H1 (cell line): ENCODE measurements at regions not wholly inside any gene's neighbourhood (a gene's known extent, or its start where the extent isn't known, plus 50 kb on each side); places are given as distances from the start of the nearest gene placed in this dataset.

ENCODE experiments used
- CTCF ChIA-PET: fragments of 300-600 bp; sonication (Branson Sonifier 250); formaldehyde crosslinking; loops from one replicate; lab custom pipeline; 2021; ENCODE audit not compliant: partially characterized antibody; lab: Charles Lee
- POLR2A ChIA-PET: fragments of 300-600 bp; sonication (Branson Sonifier 250); formaldehyde crosslinking; loops from one replicate; lab custom pipeline; 2021; ENCODE audit warnings: inconsistent platforms; ENCODE audit not compliant: partially characterized antibody; lab: Charles Lee
- DNase-seq, 2 experiments: peaks; one replicate each; pipeline versions ENCODE4 v3.0.0 to v3.0.0-alpha.2; 2010 to 2022; ENCODE audit warnings: low spot score in 2 of 2, low read depth in 1 of 2, mixed read lengths in 1 of 2
- FAIRE-seq: peaks from 2 replicates; lab custom pipeline; 2011; peaks lifted over from hg19 to GRCh38; lab: Jason Lieb, UNC
- H2AFZ ChIP-seq: 2 replicates; pipeline ENCODE4 v1.8.1; 2012; ENCODE audit warnings: low read length, inconsistent platforms
- H2AK5ac ChIP-seq: 2 replicates; pipeline ENCODE4 v1.6.1; 2013; ENCODE audit warnings: low read depth, low read length
- H2BK120ac ChIP-seq: replicated peaks from 2 replicates; pipeline ENCODE3; 2013; ENCODE audit warnings: low read depth, low read length, inconsistent platforms
- H2BK12ac ChIP-seq: 2 replicates; pipeline ENCODE4 v1.6.1; 2013; ENCODE audit warnings: low read depth, low read length
- H2BK15ac ChIP-seq: 2 replicates; pipeline ENCODE4 v1.6.1; 2013; ENCODE audit warnings: low read length
- H2BK20ac ChIP-seq: 2 replicates; pipeline ENCODE4 v1.6.1; 2013; ENCODE audit warnings: low read length
- H2BK5ac ChIP-seq: 2 replicates; pipeline ENCODE4 v1.6.1; 2013; ENCODE audit warnings: low read depth, low read length
- H3K14ac ChIP-seq: 2 replicates; pipeline ENCODE4 v1.6.1; 2013; ENCODE audit warnings: inconsistent platforms; ENCODE audit not compliant: insufficient read length
- H3K18ac ChIP-seq: 2 replicates; pipeline ENCODE4 v1.6.1; 2013; ENCODE audit warnings: low read length; ENCODE audit errors: extremely low read depth
- H3K23ac ChIP-seq: 2 replicates; pipeline ENCODE4 v1.6.1; 2013; ENCODE audit warnings: inconsistent platforms; ENCODE audit not compliant: insufficient read length
- H3K23me2 ChIP-seq: 2 replicates; pipeline ENCODE4 v1.6.1; 2013; ENCODE audit warnings: low read depth, low read length
- H3K27ac ChIP-seq: 2 replicates; pipeline ENCODE4 v1.6.1; 2011; ENCODE audit warnings: low read depth, low read length, inconsistent platforms
- H3K27me3 ChIP-seq, 4 experiments: replicated peaks in 1 of 4; 1 replicate in 1 of 4; 2 replicates in 3 of 4; pipeline versions ENCODE4 v1.6.1 to v1.8.1; 2011 to 2013; ENCODE audit warnings: low read length in 3 of 4, mild to moderate bottlenecking in 3 of 4, inconsistent platforms in 2 of 4, mixed read lengths in 2 of 4, moderate library complexity in 1 of 4; ENCODE audit not compliant: control insufficient read depth in 3 of 4, insufficient read depth in 3 of 4; ENCODE audit errors: extremely low read depth in 1 of 4
- H3K36me3 ChIP-seq, 4 experiments: 2 replicates each; pipeline versions ENCODE4 v1.6.1 to v1.8.1; 2011 to 2013; ENCODE audit warnings: mild to moderate bottlenecking in 4 of 4, low read length in 3 of 4, moderate library complexity in 2 of 4, control low read depth in 1 of 4, inconsistent platforms in 1 of 4; ENCODE audit not compliant: insufficient read depth in 4 of 4, control insufficient read depth in 2 of 4
- H3K4ac ChIP-seq: replicated peaks from 2 replicates; pipeline ENCODE3; 2013; ENCODE audit warnings: low read length, low read depth, mixed read lengths, inconsistent platforms; ENCODE audit not compliant: insufficient read length
- H3K4me1 ChIP-seq, 4 experiments: replicated peaks in 1 of 4; 1 replicate in 1 of 4; 2 replicates in 3 of 4; pipeline versions ENCODE4 v1.6.1 to v1.8.1; 2011 to 2013; ENCODE audit warnings: low read length in 3 of 4, inconsistent platforms in 2 of 4, mixed read lengths in 1 of 4; ENCODE audit not compliant: insufficient read depth in 4 of 4, control insufficient read depth in 3 of 4
- H3K4me2 ChIP-seq, 2 experiments: 2 replicates each; pipeline versions ENCODE4 v1.6.1 to v1.8.1; 2011 to 2013; ENCODE audit warnings: low read depth in 2 of 2, low read length in 2 of 2, control low read depth in 1 of 2, inconsistent platforms in 1 of 2, mild to moderate bottlenecking in 1 of 2; ENCODE audit not compliant: insufficient read depth in 1 of 2
- H3K4me3 ChIP-seq, 4 experiments: fragments of 200-600, 300-600 bp in 1 of 4; sonication (generic), shearing (Covaris generic), sonication (Bioruptor Twin) in 1 of 4; 2 replicates each; pipeline versions ENCODE4 v1.5.1 to v1.8.1; 2011 to 2016; ENCODE audit warnings: low read length in 4 of 4, low read depth in 3 of 4, control low read depth in 2 of 4, inconsistent platforms in 2 of 4, mild to moderate bottlenecking in 2 of 4, mixed read lengths in 1 of 4, moderate library complexity in 1 of 4; ENCODE audit not compliant: insufficient read depth in 2 of 4; ENCODE audit errors: extremely low read depth in 1 of 4
- H3K56ac ChIP-seq: replicated peaks from 2 replicates; pipeline ENCODE3; 2013; ENCODE audit warnings: low read depth, mild to moderate bottlenecking, mixed read lengths, low read length, inconsistent platforms; ENCODE audit not compliant: insufficient read length
- H3K79me1 ChIP-seq: 2 replicates; pipeline ENCODE4 v1.6.1; 2013; ENCODE audit warnings: low read depth, low read length, control low read depth
- H3K79me2 ChIP-seq, 2 experiments: 2 replicates each; pipeline versions ENCODE4 v1.6.1 to v1.8.1; 2012 to 2013; ENCODE audit warnings: low read length in 2 of 2, mild to moderate bottlenecking in 2 of 2, inconsistent platforms in 1 of 2; ENCODE audit not compliant: insufficient read depth in 2 of 2, control insufficient read depth in 1 of 2
- H3K9ac ChIP-seq, 4 experiments: replicated peaks in 1 of 4; 1 replicate in 1 of 4; 2 replicates in 3 of 4; pipeline versions ENCODE4 v1.6.1 to v1.8.1; 2011 to 2013; ENCODE audit warnings: low read depth in 3 of 4, low read length in 3 of 4, control low read depth in 2 of 4, mild to moderate bottlenecking in 2 of 4, moderate library complexity in 2 of 4, inconsistent platforms in 1 of 4; ENCODE audit errors: extremely low read depth in 1 of 4
- H3K9me3 ChIP-seq, 2 experiments: 2 replicates each; pipeline versions ENCODE4 v1.6.1 to v1.8.1; 2012 to 2013; ENCODE audit warnings: mild to moderate bottlenecking in 2 of 2, moderate library complexity in 2 of 2, control low read depth in 1 of 2, inconsistent platforms in 1 of 2, low read depth in 1 of 2, low read length in 1 of 2, mixed read lengths in 1 of 2; ENCODE audit not compliant: insufficient read depth in 2 of 2
- H4K20me1 ChIP-seq, 2 experiments: replicated peaks in 1 of 2; 2 replicates each; pipeline versions ENCODE3 to v1.8.1; 2011 to 2013; ENCODE audit warnings: inconsistent platforms in 2 of 2, low read length in 2 of 2, mild to moderate bottlenecking in 1 of 2; ENCODE audit not compliant: insufficient read depth in 2 of 2, control insufficient read depth in 1 of 2
- H4K5ac ChIP-seq: 2 replicates; pipeline ENCODE4 v1.6.1; 2013; ENCODE audit warnings: low read length, low read depth, mixed read lengths, inconsistent platforms; ENCODE audit not compliant: insufficient read length
- H4K8ac ChIP-seq: 2 replicates; pipeline ENCODE4 v1.8.0; 2013; ENCODE audit warnings: mild to moderate bottlenecking, moderate library complexity, low read length, inconsistent platforms; ENCODE audit not compliant: insufficient read depth; ENCODE audit errors: extremely low read depth
- H4K91ac ChIP-seq: replicated peaks from 2 replicates; pipeline ENCODE3; 2013; ENCODE audit warnings: low read length, mixed read lengths, inconsistent platforms; ENCODE audit not compliant: insufficient read length
- ASH2L ChIP-seq: fragments of 200-600, 300-600 bp; sonication (generic); IDR thresholded peaks from one replicate; pipeline ENCODE4 v1.7.1; 2017; ENCODE audit warnings: low read length
- ATF3 ChIP-seq: IDR thresholded peaks from 2 replicates; pipeline ENCODE4 v1.6.1; 2011; ENCODE audit warnings: low read depth, mild to moderate bottlenecking, low read length; ENCODE audit not compliant: insufficient read depth
- BACH1 ChIP-seq: IDR thresholded peaks from 2 replicates; pipeline ENCODE4 v1.6.1; 2012; ENCODE audit warnings: low read length, improper control_type of control experiment
- BCL11A ChIP-seq, 2 experiments: IDR thresholded peaks; one replicate each; pipeline ENCODE4 v1.6.1; 2011; ENCODE audit warnings: low read depth in 2 of 2, low read length in 2 of 2, mild to moderate bottlenecking in 2 of 2
- CBX5 ChIP-seq: fragments of 300-800, 300-1000 bp; sonication (generic); IDR thresholded peaks from 2 replicates; pipeline ENCODE4 v1.7.1; 2016; ENCODE audit warnings: antibody characterized with exemption, low read length, low read depth
- CREB1 ChIP-seq: IDR thresholded peaks from 2 replicates; pipeline ENCODE4 v1.6.1; 2012; ENCODE audit warnings: inconsistent platforms
- CTBP2 ChIP-seq: IDR thresholded peaks from 2 replicates; pipeline ENCODE4 v1.7.0; 2011; ENCODE audit warnings: borderline replicate concordance, mild to moderate bottlenecking, moderate library complexity, mixed read lengths, low read length; ENCODE audit not compliant: insufficient read depth, insufficient read length
- GTF2F1 ChIP-seq: IDR thresholded peaks from 2 replicates; pipeline ENCODE4 v1.6.1; 2012; ENCODE audit warnings: low read depth, low read length, improper control_type of control experiment, borderline replicate concordance
- MAFK ChIP-seq: IDR thresholded peaks from 2 replicates; pipeline ENCODE4 v1.6.1; 2012; ENCODE audit warnings: low read depth, mild to moderate bottlenecking, improper control_type of control experiment, low read length
- PHF8 ChIP-seq: fragments of 200-600 bp; sonication (generic); conservative IDR thresholded peaks from 2 replicates; pipeline ENCODE4 v1.7.1; 2012; ENCODE audit warnings: low read depth, mild to moderate bottlenecking, inconsistent platforms, low read length, moderate library complexity
- POLR2A ChIP-seq, 2 experiments: IDR thresholded peaks; 1 replicate in 1 of 2; 2 replicates in 1 of 2; pipeline ENCODE4 v1.6.1; 2011; ENCODE audit warnings: low read depth in 2 of 2, low read length in 2 of 2, mild to moderate bottlenecking in 2 of 2; ENCODE audit errors: control extremely low read depth in 1 of 2
- RAD21 ChIP-seq, 2 experiments: IDR thresholded peaks in 1 of 2; conservative IDR thresholded peaks in 1 of 2; 2 replicates each; pipeline ENCODE4 v1.6.1; 2011; ENCODE audit warnings: low read depth in 2 of 2, low read length in 2 of 2, improper control_type of control experiment in 1 of 2, inconsistent platforms in 1 of 2, mild to moderate bottlenecking in 1 of 2, moderate library complexity in 1 of 2
- RBBP5 ChIP-seq: IDR thresholded peaks from 2 replicates; pipeline ENCODE4 v1.7.1; 2012; ENCODE audit warnings: low read depth, mild to moderate bottlenecking, inconsistent platforms, low read length, moderate library complexity, borderline replicate concordance
- RXRA ChIP-seq: IDR thresholded peaks from 2 replicates; pipeline ENCODE4 v1.6.1; 2011; ENCODE audit warnings: low read depth, mild to moderate bottlenecking, low read length, moderate library complexity; ENCODE audit not compliant: insufficient read depth
- SIRT6 ChIP-seq: IDR thresholded peaks from one replicate; pipeline ENCODE4 v1.7.1; 2012; ENCODE audit warnings: low read length, inconsistent platforms
- SIX5 ChIP-seq: IDR thresholded peaks from 2 replicates; pipeline ENCODE4 v1.6.1; 2011; ENCODE audit warnings: mild to moderate bottlenecking, low read depth, low read length
- WGBS, 2 experiments: shearing (Covaris generic) in 1 of 2; methylation state at CpG; one replicate each; pipeline versions ENCODE4 v1.1.6 to v1.1.7; 2013 to 2015; ENCODE audit warnings: low lambda C conversion rate in 2 of 2, mixed read lengths in 2 of 2, inconsistent platforms in 1 of 2, low coverage in 1 of 2, missing lambda C conversion rate in 1 of 2; ENCODE audit not compliant: insufficient replicate concordance in 2 of 2, insufficient coverage in 1 of 2, insufficient read length in 1 of 2; ENCODE audit errors: extremely low coverage in 1 of 2, missing lambda C conversion rate in 1 of 2; 5-methylcytosine and 5-hydroxymethylcytosine counted together

- Histone ChIP-seq H3K9me3 (no peaks in the 10 kb centered on the region; a peak in 1 of 4 replicates), H4K5ac (no peak overlapping the region)
- POLR2A ChIA-PET: no interaction called here
- TF ChIP-seq CBX5 (no peak), POLR2A (IDR thresholded peaks at IDR 0.05; ENCODE audit: control extremely low read depth in 1 of 2, low read depth in 2 of 2, low read length in 2 of 2) (no peak), ASH2L (no peak), RBBP5 (no peak), BCL11A (IDR thresholded peaks at IDR 0.05; ENCODE audit: low read depth in 2 of 2, low read length in 2 of 2) (no peak), RAD21 (IDR thresholded peaks at IDR 0.05 in 1 of 2, conservative IDR thresholded peaks at IDR 0.05 in 1 of 2; ENCODE audit: low read depth in 2 of 2, low read length in 2 of 2) (no peak), ATF3 (no peak), PHF8 (no peak), SIRT6 (no peak), CTBP2 (no peak), RXRA (no peak), BACH1 (no peak), CREB1 (no peak), MAFK (no peak), SIX5 (no peak), GTF2F1 (no peak)
Observed at GRCh38 chr14:24700511-24700910, 66.5 kb upstream of the GZMB start.

More at GRCh38 chr14:24700511-24700910, 66.5 kb upstream of the GZMB start:
- no peak overlapping the region for H2BK15ac ChIP-seq
- H3K79me1 ChIP-seq: no peaks in the 10 kb centered on the region
- no peak overlapping the region for H3K9ac ChIP-seq
- no peak overlapping the region for H3K4me2 ChIP-seq
- no peak overlapping the region for H2BK20ac ChIP-seq
- no peak overlapping the region for H3K4me3 ChIP-seq
- no peak overlapping the region for H2AFZ ChIP-seq
- H3K79me2 ChIP-seq: no peaks in the 10 kb centered on the region
- H2AK5ac ChIP-seq: no peak overlapping the region
- 84% methylated on average over 1 of the region's 1 CpG; no CpG with 5 or more reads in 1 of the 2 experiments for WGBS, 2 experiments
- H4K20me1 ChIP-seq: no peaks in the 10 kb centered on the region
- no peak overlapping the region for H3K27ac ChIP-seq
- no peak overlapping the region for H4K8ac ChIP-seq
- H4K91ac ChIP-seq: no peak overlapping the region
- peaks cover 10% of the 10 kb centered on the region; the same call in 1 of the 2 replicates for H3K23me2 ChIP-seq
- no peaks in the 10 kb centered on the region for H3K4me1 ChIP-seq
- no peak overlapping the region for H3K4ac ChIP-seq
- H2BK120ac ChIP-seq: no peak overlapping the region
- no peak overlapping the region for H3K14ac ChIP-seq
- DNase-seq: no peak
- no peak overlapping the region for H2BK5ac ChIP-seq
- no peaks in the 10 kb centered on the region for H3K36me3 ChIP-seq
- no peak overlapping the region for H3K56ac ChIP-seq
- H2BK12ac ChIP-seq: no peak overlapping the region
- no peak overlapping the region for H3K18ac ChIP-seq
- CTCF ChIA-PET: no interaction called here
- no peaks in the 10 kb centered on the region for H3K27me3 ChIP-seq
- no peak overlapping the region for H3K23ac ChIP-seq
- FAIRE-seq: no peak
